Parathyroid adenoma (tissue), 2 donors: ENCODE measurements at regions not wholly inside any gene's neighbourhood (a gene's known extent, or its start where the extent isn't known, plus 50 kb on each side); places are given as distances from the start of the nearest gene placed in this dataset.

Source experiments
- H2AFZ ChIP-seq: fragments of 300-600 bp; sonication (generic); one replicate; pipeline ENCODE4 v1.7.0; 2017; ENCODE audit warnings: antibody characterized with exemption, mild to moderate bottlenecking
- H3K27ac ChIP-seq: fragments of 300-600 bp; sonication (generic); one replicate; pipeline ENCODE4 v1.7.0; 2017
- H3K27me3 ChIP-seq: fragments of 300-600 bp; sonication (generic); one replicate; pipeline ENCODE4 v1.7.0; 2017; ENCODE audit warnings: low read length; ENCODE audit not compliant: control insufficient read depth, insufficient read depth
- H3K36me3 ChIP-seq: fragments of 300-600 bp; sonication (generic); one replicate; pipeline ENCODE4 v1.7.0; 2017; ENCODE audit warnings: low read length; ENCODE audit not compliant: control insufficient read depth, insufficient read depth
- H3K4me1 ChIP-seq: fragments of 300-600 bp; sonication (generic); one replicate; pipeline ENCODE4 v1.7.0; 2017; ENCODE audit warnings: control low read depth
- H3K4me2 ChIP-seq: fragments of 300-600 bp; sonication (generic); one replicate; pipeline ENCODE4 v1.7.0; 2017; ENCODE audit warnings: low read length
- H3K4me3 ChIP-seq: fragments of 300-600 bp; sonication (generic); one replicate; pipeline ENCODE4 v1.7.0; 2017; ENCODE audit warnings: low read depth, low read length
- H3K79me2 ChIP-seq: fragments of 300-600 bp; sonication (generic); one replicate; pipeline ENCODE4 v1.7.0; 2017; ENCODE audit warnings: control low read depth
- H3K9ac ChIP-seq: fragments of 300-600 bp; sonication (generic); one replicate; pipeline ENCODE4 v1.7.0; 2017; ENCODE audit warnings: mild to moderate bottlenecking
- H3K9me3 ChIP-seq: fragments of 300-600 bp; sonication (generic); one replicate; pipeline ENCODE4 v1.7.0; 2017; ENCODE audit warnings: low read length; ENCODE audit not compliant: control insufficient read depth
- CTCF ChIP-seq: fragments of 300-600 bp; sonication (generic); IDR thresholded peaks from one replicate; pipeline ENCODE4 v1.7.0; 2017; ENCODE audit warnings: antibody characterized with exemption, mild to moderate bottlenecking
- donor health status: primary hyperparathyroidism.

- H3K79me2 ChIP-seq: no peaks in the 10 kb centered on the region
- H3K4me2 ChIP-seq: no peak overlapping the region
- H3K27me3 ChIP-seq: no peaks in the 10 kb centered on the region
- H3K9ac ChIP-seq: no peak overlapping the region
- no peaks in the 10 kb centered on the region for H3K9me3 ChIP-seq
- H2AFZ ChIP-seq: no peak overlapping the region
- no peak overlapping the region for H3K27ac ChIP-seq
- no peaks in the 10 kb centered on the region for H3K36me3 ChIP-seq
- no peak for TF ChIP-seq CTCF
- no peak overlapping the region for H3K4me3 ChIP-seq
- no peaks in the 10 kb centered on the region for H3K4me1 ChIP-seq
These were observed 184.7 kb upstream of the TRPM3 start for GRCh38 chr9:71306134-71306533.

- Histone ChIP-seq H3K9me3 (no peaks in the 10 kb centered on the region), H2AFZ (no peak overlapping the region), H3K9ac (no peak overlapping the region), H3K4me3 (no peak overlapping the region), H3K36me3 (no peaks in the 10 kb centered on the region), H3K27me3 (no peaks in the 10 kb centered on the region), H3K4me1 (no peaks in the 10 kb centered on the region), H3K4me2 (no peak overlapping the region), H3K27ac (no peak overlapping the region), H3K79me2 (no peaks in the 10 kb centered on the region)
- no peak for TF ChIP-seq CTCF
These were observed 181.9 kb upstream of the TRPM3 start for GRCh38 chr9:71303351-71303750.

GRCh38 chr9:71302776-71303175 is 181.4 kb upstream of the TRPM3 start:
- Histone ChIP-seq H3K4me1 (no peaks in the 10 kb centered on the region), H3K27me3 (no peaks in the 10 kb centered on the region), H3K36me3 (no peaks in the 10 kb centered on the region), H3K9ac (no peak overlapping the region), H2AFZ (no peak overlapping the region), H3K4me3 (no peak overlapping the region), H3K27ac (no peak overlapping the region), H3K9me3 (no peaks in the 10 kb centered on the region), H3K4me2 (no peak overlapping the region), H3K79me2 (no peaks in the 10 kb centered on the region)
- TF ChIP-seq CTCF: no peak

- no peaks in the 10 kb centered on the region for H3K9me3 ChIP-seq
- no peak for TF ChIP-seq CTCF
These were observed 174.5 kb upstream of the TRPM3 start for GRCh38 chr9:71295928-71296327.

GRCh38 chr9:71286146-71286545 is 164.7 kb upstream of the TRPM3 start:
- Histone ChIP-seq H3K27ac (no peak overlapping the region), H2AFZ (no peak overlapping the region), H3K4me3 (no peak overlapping the region), H3K9me3 (no peaks in the 10 kb centered on the region), H3K79me2 (no peaks in the 10 kb centered on the region), H3K4me1 (no peaks in the 10 kb centered on the region), H3K27me3 (no peaks in the 10 kb centered on the region), H3K4me2 (no peak overlapping the region), H3K36me3 (no peaks in the 10 kb centered on the region), H3K9ac (no peak overlapping the region)
- TF ChIP-seq CTCF: no peak

More at GRCh38 chr9:71295928-71296327, 174.5 kb upstream of the TRPM3 start:
- no peak overlapping the region for H2AFZ ChIP-seq
- H3K27ac ChIP-seq: no peak overlapping the region
- H3K4me2 ChIP-seq: no peak overlapping the region
- H3K4me1 ChIP-seq: no peaks in the 10 kb centered on the region
- no peaks in the 10 kb centered on the region for H3K36me3 ChIP-seq
- H3K27me3 ChIP-seq: no peaks in the 10 kb centered on the region
- no peaks in the 10 kb centered on the region for H3K79me2 ChIP-seq
- no peak overlapping the region for H3K4me3 ChIP-seq
- H3K9ac ChIP-seq: no peak overlapping the region
